ENCODE measurements at regions not wholly inside any gene's neighbourhood (a gene's known extent, or its start where the extent isn't known, plus 50 kb on each side); places are given as distances from the start of the nearest gene placed in this dataset.
"Not testable (repeated sequence)": the region's sequence is repeated elsewhere in the genome, so short reads cannot be mapped to it uniquely, and the experiment has no call there.

- DNase-seq = no peak
These were observed 54.1 kb downstream of the MAFB start for GRCh38 chr20:40634891-40635290.

GRCh38 chr20:40633123-40633850 is 55.7 kb downstream of the MAFB start:
- DNase-seq = no peak

GRCh38 chr20:40632346-40632976 is 56.6 kb downstream of the MAFB start:
- no peak for DNase-seq

- no peak for DNase-seq
These were observed 57.9 kb downstream of the MAFB start for GRCh38 chr20:40631119-40631631.

GRCh38 chr20:40630713-40631112 is 58.3 kb downstream of the MAFB start:
- no peak for DNase-seq

GRCh38 chr20:40630099-40630498 is 58.9 kb downstream of the MAFB start:
- no peak for DNase-seq

GRCh38 chr20:40628877-40629276 is 60.2 kb downstream of the MAFB start:
- DNase-seq = no peak

- DNase-seq = not testable (repeated sequence)
These were observed 70.0 kb downstream of the MAFB start for GRCh38 chr20:40619053-40619452.

GRCh38 chr20:40617594-40617993 is 71.4 kb downstream of the MAFB start:
- no peak for DNase-seq

GRCh38 chr20:40612837-40613236 is 76.2 kb downstream of the MAFB start:
- DNase-seq = no peak

GRCh38 chr20:40612247-40612646 is 76.8 kb downstream of the MAFB start:
- DNase-seq = no peak

- DNase-seq = no peak
These were observed 78.3 kb downstream of the MAFB start for GRCh38 chr20:40610730-40611129.

- no peak for DNase-seq
These were observed 81.1 kb downstream of the MAFB start for GRCh38 chr20:40607927-40608326.

- DNase-seq = no peak
These were observed 82.4 kb downstream of the MAFB start for GRCh38 chr20:40606660-40607059.

GRCh38 chr20:40606237-40606636 is 82.8 kb downstream of the MAFB start:
- DNase-seq = no peak

- DNase-seq = no peak
These were observed 84.6 kb downstream of the MAFB start for GRCh38 chr20:40604416-40604815.

- no peak for DNase-seq
These were observed 85.9 kb downstream of the MAFB start for GRCh38 chr20:40603057-40603651.

- DNase-seq = no peak
These were observed 86.7 kb downstream of the MAFB start for GRCh38 chr20:40602381-40602780.

- no peak for DNase-seq
These were observed 88.4 kb downstream of the MAFB start for GRCh38 chr20:40600441-40601219.

GRCh38 chr20:40599987-40600386 is 89.0 kb downstream of the MAFB start:
- no peak for DNase-seq

- no peak for DNase-seq
These were observed 96.1 kb downstream of the MAFB start for GRCh38 chr20:40592941-40593340.

- no peak for DNase-seq
These were observed 97.5 kb downstream of the MAFB start for GRCh38 chr20:40591536-40591935.

- no peak for DNase-seq
These were observed 97.9 kb downstream of the MAFB start for GRCh38 chr20:40591119-40591518.

All from NCI-H2081 (cell line).